K562 (cell line): ENCODE measurements at regions not wholly inside any gene's neighbourhood (a gene's known extent, or its start where the extent isn't known, plus 50 kb on each side); places are given as distances from the start of the nearest gene placed in this dataset.

Experiments used
- MIER1 ChIP-seq: fragments of 450-650 bp; IDR thresholded peaks from 2 replicates; pipeline ENCODE4 v1.6.1; 2016; ENCODE audit warnings: antibody characterized with exemption, mild to moderate bottlenecking, low read depth
- PTTG1 ChIP-seq: fragments of 450-650 bp; IDR thresholded peaks from 2 replicates; pipeline ENCODE4 v1.6.1; 2016; ENCODE audit warnings: low read depth, mild to moderate bottlenecking, missing genetic modification characterization, missing compliant biosample characterization
- SRF ChIP-seq, 2 experiments: fragments of 250-450, 450-650 bp in 1 of 2; sonication (Bioruptor Pico) in 1 of 2; sonication (generic) in 1 of 2; formaldehyde crosslinking; IDR thresholded peaks; 2 replicates each; pipeline versions ENCODE4 v1.5.0 to v1.5.1; 2020 to 2022; ENCODE audit warnings: mild to moderate bottlenecking in 1 of 2, missing genetic modification reagents in 1 of 2
- ZNF41 ChIP-seq: fragments of 250-450 bp; sonication (Bioruptor Pico); conservative IDR thresholded peaks from 2 replicates; pipeline ENCODE4 v1.4.0; 2020; ENCODE audit warnings: mild to moderate bottlenecking
- TF ChIP-seq, protein P1 (sequence below): sonication (generic); formaldehyde crosslinking; IDR thresholded peaks from 2 replicates; pipeline ENCODE4 v1.9.0; 2022; ENCODE audit warnings: mild to moderate bottlenecking, missing genetic modification reagents
- TF ChIP-seq, protein P2 (sequence below): fragments of 250-450 bp; sonication (Bioruptor Pico); IDR thresholded peaks from 2 replicates; pipeline ENCODE4 v1.8.0; 2022; ENCODE audit warnings: inconsistent platforms

DNA sequence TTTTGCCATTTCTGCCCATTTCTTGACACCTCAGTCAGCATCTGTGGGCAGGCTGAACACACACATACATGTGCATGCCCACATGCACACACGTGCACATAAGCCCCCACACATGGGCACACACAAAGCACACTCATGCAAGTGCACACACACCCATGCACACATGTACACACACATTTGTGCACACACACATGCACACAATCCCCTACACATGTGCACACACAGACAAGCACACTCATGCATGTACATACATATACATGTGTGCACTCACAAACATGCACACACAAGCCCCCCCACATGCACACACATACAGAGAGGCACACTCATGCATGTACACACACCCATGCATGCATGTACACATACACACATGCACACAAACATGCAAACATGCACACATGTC is 83.5 kb upstream of the ACTRT2 start:
- TF ChIP-seq MIER1 (no peak), PTTG1 (tag) (no peak), ZNF41 (CRISPR knock-in tag) (no peak), SRF (CRISPR knock-in tag; IDR thresholded peaks at IDR 0.05) (no peak)
- TF ChIP-seq, protein P1, sequence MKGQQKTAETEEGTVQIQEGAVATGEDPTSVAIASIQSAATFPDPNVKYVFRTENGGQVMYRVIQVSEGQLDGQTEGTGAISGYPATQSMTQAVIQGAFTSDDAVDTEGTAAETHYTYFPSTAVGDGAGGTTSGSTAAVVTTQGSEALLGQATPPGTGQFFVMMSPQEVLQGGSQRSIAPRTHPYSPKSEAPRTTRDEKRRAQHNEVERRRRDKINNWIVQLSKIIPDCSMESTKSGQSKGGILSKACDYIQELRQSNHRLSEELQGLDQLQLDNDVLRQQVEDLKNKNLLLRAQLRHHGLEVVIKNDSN, result no peak
- TF ChIP-seq, protein P2, sequence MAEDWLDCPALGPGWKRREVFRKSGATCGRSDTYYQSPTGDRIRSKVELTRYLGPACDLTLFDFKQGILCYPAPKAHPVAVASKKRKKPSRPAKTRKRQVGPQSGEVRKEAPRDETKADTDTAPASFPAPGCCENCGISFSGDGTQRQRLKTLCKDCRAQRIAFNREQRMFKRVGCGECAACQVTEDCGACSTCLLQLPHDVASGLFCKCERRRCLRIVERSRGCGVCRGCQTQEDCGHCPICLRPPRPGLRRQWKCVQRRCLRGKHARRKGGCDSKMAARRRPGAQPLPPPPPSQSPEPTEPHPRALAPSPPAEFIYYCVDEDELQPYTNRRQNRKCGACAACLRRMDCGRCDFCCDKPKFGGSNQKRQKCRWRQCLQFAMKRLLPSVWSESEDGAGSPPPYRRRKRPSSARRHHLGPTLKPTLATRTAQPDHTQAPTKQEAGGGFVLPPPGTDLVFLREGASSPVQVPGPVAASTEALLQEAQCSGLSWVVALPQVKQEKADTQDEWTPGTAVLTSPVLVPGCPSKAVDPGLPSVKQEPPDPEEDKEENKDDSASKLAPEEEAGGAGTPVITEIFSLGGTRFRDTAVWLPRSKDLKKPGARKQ (CRISPR knock-in tag), result no peak
